ENCODE measurements at regions not wholly inside any gene's neighbourhood (a gene's known extent, or its start where the extent isn't known, plus 50 kb on each side); places are given as distances from the start of the nearest gene placed in this dataset.

DNA sequence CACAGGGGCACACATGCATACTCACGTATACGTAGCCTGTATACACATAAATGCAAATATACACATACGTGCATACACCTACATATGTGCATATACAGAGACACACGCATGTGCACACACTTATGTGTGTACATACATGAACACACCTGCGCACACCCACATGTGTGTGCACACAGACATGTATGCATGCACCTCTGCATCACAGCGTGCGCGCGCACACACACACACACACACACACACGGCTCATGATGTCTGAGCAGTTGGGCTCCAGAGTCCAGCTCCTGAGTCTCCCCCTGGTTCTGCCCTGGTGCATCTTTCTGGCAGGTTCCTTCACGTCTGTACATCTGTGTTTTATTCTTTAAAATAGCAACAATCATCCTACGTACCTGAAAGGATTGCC is 600.5 kb downstream of the NPHP4 start:
- no peak for TF ChIP-seq CTCF (IDR thresholded peaks at IDR 0.05)
- no peak for TF ChIP-seq EZH2 (IDR thresholded peaks at IDR 0.05; ENCODE audit: borderline replicate concordance, insufficient read depth, low read depth, low read length, poor library complexity, severe bottlenecking)
